NCI-H2107 (cell line): ENCODE measurements at regions not wholly inside any gene's neighbourhood (a gene's known extent, or its start where the extent isn't known, plus 50 kb on each side); places are given as distances from the start of the nearest gene placed in this dataset.
"Not testable (repeated sequence)": the region's sequence is repeated elsewhere in the genome, so short reads cannot be mapped to it uniquely, and the experiment has no call there.

ENCODE experiments used
- DNase-seq: peaks from one replicate; lab custom pipeline; 2025; lab: John Stamatoyannopoulos, UW

GRCh38 chr11:86147004-86147403 is 78.1 kb upstream of the PICALM start:
- DNase-seq: no peak

- DNase-seq: no peak
Observed at GRCh38 chr11:86145439-86146156, 76.7 kb upstream of the PICALM start.

- no peak for DNase-seq
Observed at GRCh38 chr11:86144846-86145245, 76.0 kb upstream of the PICALM start.

- DNase-seq: not testable (repeated sequence)
Observed at GRCh38 chr11:86144087-86144486, 75.2 kb upstream of the PICALM start.

GRCh38 chr11:86143087-86144030 is 74.5 kb upstream of the PICALM start:
- no peak for DNase-seq

GRCh38 chr11:86142170-86142569 is 73.3 kb upstream of the PICALM start:
- no peak for DNase-seq

- DNase-seq: no peak
Observed at GRCh38 chr11:86141727-86142126, 72.8 kb upstream of the PICALM start.

- no peak for DNase-seq
Observed at GRCh38 chr11:86140334-86140990, 71.6 kb upstream of the PICALM start.

GRCh38 chr11:86138958-86139357 is 70.1 kb upstream of the PICALM start:
- DNase-seq: no peak

- no peak for DNase-seq
Observed at GRCh38 chr11:86136538-86136937, 67.7 kb upstream of the PICALM start.

- no peak for DNase-seq
Observed at GRCh38 chr11:86135319-86135714, 66.4 kb upstream of the PICALM start.

GRCh38 chr11:86134580-86135318 is 65.9 kb upstream of the PICALM start:
- no peak for DNase-seq

GRCh38 chr11:86132667-86133249 is 63.9 kb upstream of the PICALM start:
- no peak for DNase-seq

- DNase-seq: no peak
Observed at GRCh38 chr11:86129740-86130540, 61.1 kb upstream of the PICALM start.

- no peak for DNase-seq
Observed at GRCh38 chr11:86128914-86129313, 60.0 kb upstream of the PICALM start.

- DNase-seq: no peak
Observed at GRCh38 chr11:86126862-86127261, 58.0 kb upstream of the PICALM start.

- DNase-seq: no peak
Observed at GRCh38 chr11:86124251-86125233, 55.7 kb upstream of the PICALM start.

- DNase-seq: no peak
Observed at GRCh38 chr11:86122773-86123172, 53.9 kb upstream of the PICALM start.

- no peak for DNase-seq
Observed at GRCh38 chr11:86120807-86121206, 51.9 kb upstream of the PICALM start.
